Upper lobe of left lung (tissue), 4 donors: ENCODE measurements at regions not wholly inside any gene's neighbourhood (a gene's known extent, or its start where the extent isn't known, plus 50 kb on each side); places are given as distances from the start of the nearest gene placed in this dataset.

Experiments used
- POLR2A ChIP-seq, 4 donors: fragments of 450-650 bp; IDR thresholded peaks; one replicate each; pipeline ENCODE4 v1.5.1; 2016 to 2017; ENCODE audit warnings: antibody characterized with exemption in 4 of 4, mild to moderate bottlenecking in 2 of 4
- TF ChIP-seq, protein P1 (sequence below), 6 experiments: fragments of 450-650 bp in 4 of 6; fragments of 200-600 bp in 2 of 6; sonication (generic) in 2 of 6; IDR thresholded peaks; one replicate each; pipeline ENCODE4 v1.5.1; 2016 to 2019; ENCODE audit warnings: antibody characterized with exemption in 6 of 6

DNA sequence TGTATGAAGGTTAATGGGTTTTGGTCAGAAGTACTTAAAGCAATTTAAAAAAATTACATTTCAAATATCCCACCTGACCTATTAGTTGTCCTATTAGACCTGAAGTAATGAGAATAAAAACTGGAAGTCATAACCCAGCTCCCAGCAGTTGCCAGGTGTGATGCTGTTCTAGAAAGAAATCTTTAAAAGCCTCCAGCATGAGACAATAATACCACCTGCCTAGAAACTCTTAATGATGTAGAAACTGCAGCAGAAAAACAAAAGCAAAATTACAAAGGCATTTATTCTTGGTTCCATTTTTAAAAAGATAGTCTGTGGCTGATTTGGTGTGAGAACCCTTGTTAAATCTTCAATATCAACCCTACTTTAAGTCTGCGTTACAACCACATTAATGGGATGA is 1137.7 kb upstream of the TENM3 start:
- TF ChIP-seq, protein P1, sequence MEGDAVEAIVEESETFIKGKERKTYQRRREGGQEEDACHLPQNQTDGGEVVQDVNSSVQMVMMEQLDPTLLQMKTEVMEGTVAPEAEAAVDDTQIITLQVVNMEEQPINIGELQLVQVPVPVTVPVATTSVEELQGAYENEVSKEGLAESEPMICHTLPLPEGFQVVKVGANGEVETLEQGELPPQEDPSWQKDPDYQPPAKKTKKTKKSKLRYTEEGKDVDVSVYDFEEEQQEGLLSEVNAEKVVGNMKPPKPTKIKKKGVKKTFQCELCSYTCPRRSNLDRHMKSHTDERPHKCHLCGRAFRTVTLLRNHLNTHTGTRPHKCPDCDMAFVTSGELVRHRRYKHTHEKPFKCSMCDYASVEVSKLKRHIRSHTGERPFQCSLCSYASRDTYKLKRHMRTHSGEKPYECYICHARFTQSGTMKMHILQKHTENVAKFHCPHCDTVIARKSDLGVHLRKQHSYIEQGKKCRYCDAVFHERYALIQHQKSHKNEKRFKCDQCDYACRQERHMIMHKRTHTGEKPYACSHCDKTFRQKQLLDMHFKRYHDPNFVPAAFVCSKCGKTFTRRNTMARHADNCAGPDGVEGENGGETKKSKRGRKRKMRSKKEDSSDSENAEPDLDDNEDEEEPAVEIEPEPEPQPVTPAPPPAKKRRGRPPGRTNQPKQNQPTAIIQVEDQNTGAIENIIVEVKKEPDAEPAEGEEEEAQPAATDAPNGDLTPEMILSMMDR (IDR thresholded peaks at IDR 0.05) = no peak
- no peak for TF ChIP-seq POLR2A (IDR thresholded peaks at IDR 0.05)
